GM10266 (cell line): ENCODE measurements at regions not wholly inside any gene's neighbourhood (a gene's known extent, or its start where the extent isn't known, plus 50 kb on each side); places are given as distances from the start of the nearest gene placed in this dataset.

ENCODE experiments used
- DNase-seq: peaks from one replicate; pipeline ENCODE4 v3.0.0; 2012; ENCODE audit errors: extremely low spot score
- CTCF ChIP-seq: IDR thresholded peaks from 2 replicates; pipeline ENCODE4 v1.5.1; 2012; ENCODE audit warnings: mild to moderate bottlenecking, low read depth; ENCODE audit not compliant: control insufficient read depth, insufficient read depth; ENCODE audit errors: missing control alignments

DNA sequence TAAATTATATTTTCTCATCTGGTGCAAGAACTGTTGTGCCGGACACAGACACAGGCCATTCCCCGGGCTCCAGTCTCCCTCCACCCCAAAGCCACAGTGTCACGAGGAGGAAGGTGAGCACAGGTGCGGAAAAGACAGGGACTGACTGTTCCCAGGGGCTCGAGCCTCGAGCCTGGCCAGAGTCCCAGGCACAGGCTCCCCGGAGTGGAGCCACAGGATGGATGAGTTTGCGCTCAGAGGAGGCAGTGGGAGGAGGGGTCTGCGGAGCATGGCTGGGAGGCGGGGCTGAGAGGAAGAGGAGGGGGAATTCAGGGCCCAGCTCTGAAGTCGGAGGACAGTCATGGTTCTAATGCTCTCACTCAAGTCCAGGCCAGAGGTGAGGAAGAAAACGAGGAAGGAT, 284.8 kb downstream of the SMOC2 start:
- DNase-seq = no peak
- no peak for TF ChIP-seq CTCF

- DNase-seq = no peak
These were observed 283.9 kb downstream of the SMOC2 start for GRCh38 chr6:168724669-168725570.

GRCh38 chr6:168724033-168724432, 283.0 kb downstream of the SMOC2 start:
- no peak for TF ChIP-seq CTCF
- DNase-seq = no peak

More at GRCh38 chr6:168724669-168725570, 283.9 kb downstream of the SMOC2 start:
- TF ChIP-seq CTCF = no peak

GRCh38 chr6:168722397-168722796, 281.4 kb downstream of the SMOC2 start:
- TF ChIP-seq CTCF = no peak
- no peak for DNase-seq

DNA sequence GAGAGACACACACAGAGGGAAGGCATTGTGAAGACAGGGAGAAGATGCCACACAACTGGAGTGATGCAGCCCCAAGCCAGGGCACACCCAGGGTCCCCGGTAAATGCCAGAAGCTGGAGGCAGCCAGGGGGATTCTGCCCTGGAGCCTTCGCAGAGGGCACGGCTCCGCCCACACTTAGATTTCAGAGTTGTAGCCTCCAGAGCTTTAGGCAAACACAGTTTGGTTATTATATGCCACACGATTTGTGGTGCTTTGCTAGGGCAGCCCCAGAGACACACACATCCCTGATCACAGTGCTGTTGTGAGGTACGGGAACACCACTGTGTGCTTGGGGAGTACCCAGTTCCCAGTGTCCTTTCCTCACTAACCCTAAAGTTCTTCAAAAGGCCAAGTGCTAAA, 280.6 kb downstream of the SMOC2 start:
- TF ChIP-seq CTCF = no peak
- no peak for DNase-seq

DNA sequence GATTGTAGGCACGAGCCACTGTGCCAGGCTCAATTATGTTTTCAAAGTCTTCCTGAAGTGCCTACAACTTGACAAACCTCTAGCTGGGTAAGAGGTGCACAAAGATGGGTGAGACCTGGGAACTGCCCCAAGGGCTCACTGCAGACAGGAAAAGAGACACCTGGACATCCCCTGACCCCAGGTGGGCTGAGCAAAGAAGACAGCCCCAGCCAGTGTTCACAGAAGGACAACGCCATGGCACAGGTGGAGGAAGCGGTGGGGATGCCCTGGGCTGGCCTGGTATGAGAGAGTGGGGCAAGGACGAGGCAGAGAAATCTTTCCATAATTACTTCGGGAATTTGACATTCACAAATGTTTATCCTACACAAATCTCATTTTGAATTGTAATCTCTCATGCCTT, 278.9 kb downstream of the SMOC2 start:
- no peak for DNase-seq
- no peak for TF ChIP-seq CTCF

- DNase-seq = no peak
- no peak for TF ChIP-seq CTCF
These were observed 278.0 kb downstream of the SMOC2 start for GRCh38 chr6:168718821-168719475.
